ENCODE measurements at regions not wholly inside any gene's neighbourhood (a gene's known extent, or its start where the extent isn't known, plus 50 kb on each side); places are given as distances from the start of the nearest gene placed in this dataset.

DNA sequence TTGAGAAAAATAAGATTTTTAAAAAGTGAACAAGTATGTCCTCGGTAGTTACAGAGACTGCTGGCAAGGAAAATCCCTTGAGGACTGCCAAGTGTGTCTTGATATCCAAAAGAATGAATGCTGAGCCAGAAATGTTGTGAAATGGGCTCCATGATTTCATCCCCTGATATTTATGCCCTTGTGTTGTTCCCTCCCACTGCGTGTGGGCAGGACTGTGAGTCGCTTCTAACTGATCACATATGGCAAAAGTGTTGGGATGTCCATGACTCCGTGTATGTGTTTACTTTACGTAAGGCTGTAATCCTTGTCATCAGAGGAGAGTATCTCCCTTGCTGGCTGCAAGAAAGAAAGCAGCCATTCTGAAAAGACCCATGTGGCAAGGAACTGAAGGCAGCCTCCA, 285.1 kb downstream of the SS18 start:
- no peak for DNase-seq

DNA sequence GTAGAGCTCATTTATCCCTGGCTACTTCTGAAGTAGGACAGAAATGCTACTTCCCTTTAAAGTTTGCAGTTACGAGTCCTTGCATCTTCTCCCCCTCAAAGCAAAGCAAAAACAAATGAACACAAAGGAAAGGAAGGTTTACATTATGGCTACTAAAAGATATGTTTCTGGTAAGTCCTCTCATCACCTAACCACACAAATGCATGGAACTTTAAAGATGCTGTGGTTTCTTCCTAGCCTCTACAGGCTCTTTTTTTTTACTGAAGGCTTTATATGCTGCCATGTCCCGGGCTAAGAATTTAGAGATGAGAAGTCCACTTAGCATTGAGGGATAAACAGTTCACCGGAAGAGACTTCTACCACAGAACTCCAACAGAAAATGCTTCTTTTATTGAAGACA, 291.2 kb downstream of the SS18 start:
- DNase-seq: no peak

DNA sequence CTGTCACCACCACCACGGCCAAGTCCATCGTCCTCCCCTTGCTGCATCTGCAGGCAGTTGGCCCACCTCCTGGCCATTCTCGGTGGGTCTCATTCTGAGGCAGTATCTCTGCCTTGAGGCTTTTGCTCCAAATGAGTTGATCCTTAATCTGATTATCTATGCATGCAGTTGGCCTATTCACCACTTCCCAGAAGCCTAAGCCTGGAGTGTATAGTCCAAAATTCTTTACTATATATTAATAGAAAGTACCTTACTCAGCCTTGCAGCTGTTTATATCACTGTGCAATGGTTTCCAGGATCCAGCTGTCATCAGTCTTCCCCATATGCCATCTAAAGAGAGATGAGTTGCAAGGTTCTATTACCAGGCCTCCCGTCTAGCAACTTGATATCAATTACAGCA, 292.4 kb downstream of the SS18 start:
- no peak for DNase-seq

DNA sequence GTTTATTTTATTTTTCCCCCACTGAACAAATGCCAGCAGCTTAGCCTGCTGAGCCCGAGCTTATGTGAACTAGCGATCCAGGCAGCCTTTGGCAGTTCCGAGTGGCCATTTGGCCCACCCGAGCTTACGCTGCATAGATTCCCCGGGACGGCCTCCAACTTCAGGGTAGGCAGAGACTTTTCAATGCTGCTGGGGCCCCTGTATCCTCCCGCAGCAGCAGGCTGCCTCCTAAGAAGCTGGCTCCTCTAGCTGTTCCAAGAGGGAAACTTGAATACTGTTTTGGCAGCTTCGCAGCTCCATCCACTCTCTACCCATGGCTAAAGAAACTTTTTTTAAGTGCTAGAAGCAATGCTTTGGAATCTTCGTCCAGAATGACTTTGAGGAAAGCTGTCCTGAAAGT, 295.2 kb downstream of the SS18 start:
- DNase-seq: no peak

DNA sequence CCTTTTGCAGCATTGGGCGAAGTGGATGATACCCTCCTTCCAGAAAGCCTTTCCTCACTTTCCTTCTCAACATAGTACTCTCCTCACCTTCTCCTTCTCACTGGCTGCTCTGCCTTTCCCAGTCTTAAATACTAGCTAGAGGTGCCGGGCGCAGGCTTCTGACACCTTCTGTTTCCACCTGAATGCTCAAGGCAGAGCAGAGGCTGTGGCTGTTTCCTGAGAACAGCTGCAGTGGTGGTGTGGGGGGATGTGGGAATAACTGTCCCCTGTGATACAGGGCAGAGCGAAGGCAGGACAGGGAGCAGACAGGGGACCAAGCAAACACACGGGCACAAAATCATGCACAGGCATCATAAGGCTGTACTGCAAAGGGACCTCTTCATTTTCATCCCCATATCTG, 303.1 kb downstream of the SS18 start:
- no peak for DNase-seq

DNA sequence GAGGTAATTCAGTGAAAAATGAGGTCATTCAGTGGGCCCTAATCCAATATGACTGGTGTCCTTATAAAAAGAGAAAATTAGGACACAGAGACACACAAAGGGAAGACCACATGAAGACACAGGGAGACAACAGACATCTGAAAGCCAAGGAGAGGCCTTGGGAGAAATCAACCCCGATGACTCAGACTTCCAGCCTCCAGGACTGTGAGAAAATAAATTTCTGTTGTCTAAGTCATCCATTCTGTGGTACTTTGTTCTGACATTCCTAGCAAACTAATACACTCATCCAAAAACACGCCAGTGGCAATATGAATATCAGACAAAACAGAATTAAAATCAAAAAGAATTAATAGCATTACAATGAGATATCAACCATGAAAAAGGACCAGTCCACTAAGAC, 303.7 kb downstream of the SS18 start:
- DNase-seq: no peak

DNA sequence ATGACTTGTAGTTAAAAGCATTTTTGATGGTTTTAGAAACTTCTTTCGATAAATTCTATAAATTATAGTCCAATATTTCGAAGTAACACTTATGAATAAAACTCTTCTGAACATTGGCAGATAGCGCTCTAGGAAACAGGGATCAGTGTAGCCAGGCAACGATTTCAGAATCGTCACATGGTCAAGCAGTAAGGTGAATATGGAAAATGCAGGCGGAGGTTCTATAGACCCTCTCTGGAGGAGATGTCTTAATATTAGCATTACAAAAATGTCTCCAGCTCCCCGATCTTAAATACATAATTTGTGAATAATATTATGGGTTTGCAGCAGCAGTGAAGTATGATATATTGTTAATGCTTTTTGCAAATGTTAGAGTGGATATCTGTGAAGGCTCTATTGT, 310.3 kb downstream of the SS18 start:
- DNase-seq: no peak

DNA sequence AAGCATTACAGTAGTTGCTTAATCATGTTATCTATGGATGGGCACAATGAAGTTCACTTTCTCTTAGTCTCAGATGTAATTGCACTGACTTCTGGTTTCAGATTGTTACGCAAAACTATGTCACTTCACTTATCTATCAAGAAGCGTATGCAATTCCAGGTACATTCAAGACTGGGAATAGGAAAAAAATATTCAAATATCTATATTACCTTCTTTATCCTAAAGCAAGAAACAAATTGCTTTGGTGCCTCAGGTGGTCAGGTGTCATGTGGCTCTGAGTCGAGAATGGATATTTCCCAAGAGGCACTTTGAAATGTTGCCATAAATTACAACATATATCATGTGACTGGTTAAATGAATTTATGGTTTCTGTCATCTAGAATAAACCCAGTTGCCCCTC, 318.6 kb downstream of the SS18 start:
- no peak for DNase-seq

DNA sequence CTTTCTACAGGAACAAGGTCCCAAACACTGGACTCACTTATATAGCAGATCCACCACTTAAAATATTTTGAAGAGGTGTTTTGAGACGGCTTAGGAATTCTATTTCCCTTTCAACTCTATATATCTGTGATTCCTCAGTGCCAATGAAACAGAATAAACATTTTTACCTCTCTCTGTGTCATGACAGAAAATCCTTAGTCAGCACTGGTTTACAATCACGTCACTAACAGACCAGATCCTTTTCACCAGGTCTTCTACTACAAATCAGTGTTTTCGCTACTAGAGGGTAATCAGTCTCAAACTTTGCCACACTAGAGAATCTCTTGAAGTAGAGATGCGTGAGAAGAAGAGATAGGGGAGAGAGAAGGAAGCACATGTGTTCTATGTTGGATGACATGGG, 325.6 kb downstream of the SS18 start:
- no peak for DNase-seq

DNA sequence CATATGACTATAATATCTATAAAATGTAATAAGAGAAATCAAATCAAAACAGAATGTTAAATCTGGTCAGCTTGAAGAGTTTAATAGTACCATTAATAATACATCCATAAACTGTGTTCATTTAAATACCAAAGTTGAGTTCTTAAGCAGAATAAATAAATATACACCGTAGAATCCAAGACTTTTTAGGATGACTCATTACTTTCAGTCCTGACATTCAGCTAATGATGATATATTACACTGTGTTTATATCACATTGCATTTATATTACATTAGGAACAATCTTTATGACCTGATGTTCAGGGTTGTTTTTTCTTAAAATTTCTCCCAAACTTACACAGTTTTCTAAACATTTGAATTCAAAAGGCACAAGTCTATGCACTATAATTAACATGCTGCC, 331.3 kb downstream of the SS18 start:
- DNase-seq: no peak

DNA sequence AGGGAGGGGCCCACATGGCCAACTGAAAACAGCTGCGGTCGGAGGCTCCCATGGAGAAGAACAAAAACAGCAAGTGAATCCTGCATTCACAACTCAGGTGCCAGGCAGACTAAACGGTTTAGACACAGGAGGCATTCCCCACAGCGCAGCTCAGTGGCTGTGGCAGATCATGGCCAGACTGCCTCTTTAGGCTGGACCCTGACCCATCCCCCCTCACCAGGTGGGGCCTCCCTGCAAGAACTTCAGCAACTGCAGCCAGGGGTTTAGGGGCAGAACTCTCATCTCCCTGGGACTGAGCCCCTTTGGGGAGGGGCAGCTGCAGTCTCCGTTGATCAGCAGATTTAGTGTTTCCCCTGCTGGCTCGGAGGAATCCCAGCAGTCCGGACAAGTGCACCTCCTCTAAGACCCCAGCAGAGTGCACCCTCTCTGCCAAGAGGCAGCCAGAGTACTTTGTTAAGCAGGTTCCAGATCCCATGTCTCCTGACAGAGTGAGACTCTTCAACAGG, 346.7 kb downstream of the SS18 start:
- DNase-seq: no peak

DNA sequence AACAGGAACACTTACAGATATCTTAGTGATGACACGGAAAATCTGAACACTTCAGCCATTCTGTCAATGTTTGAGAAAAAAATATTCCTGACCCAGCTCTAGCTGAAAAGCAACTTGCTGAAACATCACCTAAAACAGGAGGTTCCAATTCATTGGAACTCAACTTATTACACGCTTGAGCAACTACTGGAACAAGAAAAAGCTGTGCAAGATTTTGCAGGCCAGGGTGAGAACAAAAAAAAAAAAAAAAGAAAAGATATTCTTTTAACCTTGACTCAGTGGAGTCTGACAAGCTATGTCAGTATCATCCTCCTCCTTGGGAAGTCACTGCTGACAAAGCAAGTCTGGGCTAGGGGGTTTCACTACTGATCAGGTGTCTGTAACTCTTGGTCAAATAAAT, 351.0 kb downstream of the SS18 start:
- no peak for DNase-seq

DNA sequence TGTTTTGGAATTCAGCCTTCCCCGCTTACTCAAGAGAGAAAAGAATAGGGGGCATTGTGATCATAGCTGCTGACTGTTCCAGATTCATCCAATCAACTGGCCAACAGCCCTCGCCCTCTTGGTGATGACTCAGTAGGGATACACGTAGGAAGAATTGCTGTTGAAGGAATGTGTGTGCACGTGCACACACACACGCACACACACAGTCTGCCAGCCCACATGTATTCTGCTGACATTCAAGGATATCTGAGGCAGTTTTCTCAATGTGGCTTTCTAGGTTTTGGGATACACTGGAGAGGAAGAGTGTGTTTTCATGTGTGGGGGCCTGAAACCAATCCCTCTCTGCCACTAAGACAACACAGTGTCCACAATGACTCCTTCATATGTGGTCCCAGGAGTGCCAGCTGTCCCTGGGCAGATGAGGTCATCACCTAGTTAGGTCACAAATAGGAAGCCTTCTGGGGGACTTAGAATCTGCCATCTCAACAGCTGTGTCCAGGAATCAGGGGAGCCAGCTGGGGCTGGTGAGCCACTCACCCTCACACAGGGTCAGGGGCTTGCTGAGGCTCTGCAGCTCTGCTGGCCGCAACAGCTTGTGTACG, 352.6 kb downstream of the SS18 start:
- DNase-seq: no peak

DNA sequence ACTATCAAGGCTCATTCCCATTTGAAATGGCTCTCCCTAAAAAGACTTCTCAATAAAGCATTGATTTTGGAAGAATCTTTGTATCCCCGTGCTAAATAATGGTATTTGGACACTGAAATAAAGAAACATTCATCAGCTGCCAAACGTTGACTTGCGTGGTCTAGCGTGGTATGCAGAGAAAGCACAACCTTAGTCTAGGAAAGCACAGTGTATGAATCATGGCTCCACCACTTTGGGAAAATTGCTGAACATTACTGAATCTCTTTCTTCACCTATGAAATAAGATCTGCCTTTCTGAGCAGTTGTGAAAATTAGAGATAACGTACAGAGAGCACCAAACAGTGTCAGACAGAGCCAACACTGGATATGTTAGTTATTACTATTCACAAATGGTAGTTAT, 353.9 kb downstream of the SS18 start:
- DNase-seq: no peak

DNA sequence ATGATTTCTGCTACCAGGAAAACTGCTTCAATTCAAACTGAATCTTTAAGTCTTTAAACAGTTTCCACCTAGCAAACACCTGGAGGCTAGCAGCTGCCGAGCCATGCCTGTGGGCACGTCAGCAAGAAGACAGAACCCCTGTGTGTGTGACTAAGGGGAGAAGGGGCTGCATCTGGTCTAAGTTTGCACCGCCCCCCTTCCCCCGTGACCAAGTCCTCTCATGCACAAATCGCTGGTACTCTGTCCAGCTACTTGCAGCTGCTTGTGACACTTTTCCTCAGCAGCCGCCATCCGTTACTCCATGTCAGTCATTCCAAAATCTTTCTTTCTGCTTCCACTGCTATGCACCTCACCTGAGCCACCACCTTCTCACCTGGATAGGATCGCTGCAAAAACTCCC, 355.0 kb downstream of the SS18 start:
- no peak for DNase-seq

DNA sequence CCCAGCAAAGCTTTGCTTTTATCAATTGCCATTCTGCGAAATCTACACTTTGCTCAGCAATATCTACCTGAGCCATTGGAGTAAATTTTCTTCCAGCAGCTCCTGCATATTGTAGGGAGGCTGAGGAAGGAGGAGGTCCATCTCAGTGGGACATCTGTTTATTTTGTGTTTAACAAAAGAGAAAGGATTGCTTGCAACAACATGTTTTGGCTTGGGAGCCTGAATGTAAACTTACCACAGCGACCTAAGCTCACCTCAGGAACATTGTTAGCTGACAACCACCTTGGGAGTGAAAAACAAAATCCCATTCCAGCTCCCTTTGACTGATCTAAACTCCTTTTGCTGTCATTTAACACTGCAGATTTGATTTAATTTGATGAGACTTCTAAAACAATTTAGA, 356.1 kb downstream of the SS18 start:
- no peak for DNase-seq

DNA sequence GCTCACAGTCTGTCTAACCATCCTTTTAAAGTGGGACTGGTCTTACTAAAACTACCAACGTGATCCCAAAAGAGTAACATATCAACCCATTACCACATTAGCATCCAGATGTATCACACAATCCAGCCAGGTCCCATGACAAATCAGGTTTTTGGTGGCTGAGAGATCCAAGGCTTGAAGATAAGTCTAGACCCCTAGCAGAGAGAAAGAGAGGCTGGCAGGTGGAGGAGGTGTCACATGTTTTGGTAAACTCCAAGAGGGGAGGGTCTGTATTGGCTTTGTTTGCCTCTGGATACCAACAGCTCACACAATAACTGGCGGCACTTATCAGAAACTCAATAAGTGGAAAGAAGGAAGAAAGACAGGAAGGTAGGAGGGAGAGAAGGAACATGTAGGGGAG, 357.6 kb downstream of the SS18 start:
- no peak for DNase-seq

DNA sequence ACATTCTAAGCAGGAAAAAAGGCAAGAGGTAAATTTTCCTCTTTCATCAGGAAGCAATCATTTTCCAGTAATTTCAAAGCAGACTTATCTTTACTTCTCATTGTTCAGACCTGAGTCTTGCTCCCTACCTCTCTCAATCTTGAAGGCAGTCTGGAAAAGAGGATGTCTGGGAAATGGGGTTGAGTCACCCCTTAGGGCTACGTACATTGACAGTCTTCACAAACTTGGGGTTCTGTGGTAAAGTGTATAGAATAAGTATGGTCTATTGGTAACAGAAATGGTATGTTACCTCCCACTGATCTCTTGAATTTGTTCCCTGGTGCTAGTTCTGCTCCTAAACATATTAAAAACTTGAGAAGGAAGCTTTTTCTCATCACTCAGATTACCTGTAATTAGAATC, 361.3 kb downstream of the SS18 start:
- no peak for DNase-seq

DNA sequence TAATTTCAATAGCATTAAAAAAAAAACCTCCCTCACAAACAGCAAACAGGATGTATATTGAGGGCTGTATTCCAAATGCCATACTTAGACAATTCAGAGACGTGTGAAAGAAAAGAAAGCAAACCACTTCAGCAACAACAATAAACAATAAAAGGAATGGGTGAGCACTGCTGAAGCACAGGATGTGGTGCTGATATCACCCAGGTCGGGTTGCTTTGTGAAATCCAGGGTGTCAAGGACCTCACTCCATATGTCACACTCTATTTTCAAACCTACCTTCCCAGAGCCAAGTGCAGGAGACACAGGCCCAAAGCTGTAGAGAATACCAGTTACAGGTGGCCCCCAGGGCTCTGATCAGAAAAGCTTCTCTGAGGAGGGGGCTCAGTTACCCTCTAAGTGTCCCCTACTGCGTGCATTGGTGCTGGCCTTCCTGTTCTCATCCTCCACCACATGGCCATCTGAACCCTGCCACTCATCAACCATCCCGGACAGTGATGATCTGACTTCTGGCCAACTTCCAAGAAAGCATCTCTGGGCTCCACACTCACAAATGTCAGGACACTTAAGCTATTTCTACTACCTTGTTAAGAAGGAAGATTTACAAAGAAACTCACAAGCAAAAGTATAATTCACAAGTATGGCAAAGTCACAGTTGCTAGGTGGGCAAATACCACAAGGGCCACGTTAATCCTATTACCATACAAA, 363.0 kb downstream of the SS18 start:
- no peak for DNase-seq

DNA sequence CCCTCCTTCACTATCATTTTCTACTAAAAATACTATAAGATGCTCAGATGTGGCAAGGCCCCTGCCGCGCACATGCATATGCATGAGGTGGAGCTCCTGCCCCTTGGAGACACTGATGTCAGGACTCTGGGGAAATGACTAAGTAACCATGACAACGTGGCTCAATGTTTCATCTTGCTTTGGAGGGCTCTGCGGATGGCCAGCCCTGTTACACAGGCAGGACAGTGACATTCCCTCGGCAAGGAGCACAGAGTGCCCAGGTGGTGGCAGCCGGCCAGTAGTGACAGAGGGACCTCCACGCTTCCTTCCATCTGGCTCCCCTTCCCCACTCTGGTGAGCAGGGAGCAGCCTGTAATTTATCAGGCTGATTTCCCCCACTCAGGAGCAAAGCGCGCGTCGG, 364.1 kb downstream of the SS18 start:
- no peak for DNase-seq

DNA sequence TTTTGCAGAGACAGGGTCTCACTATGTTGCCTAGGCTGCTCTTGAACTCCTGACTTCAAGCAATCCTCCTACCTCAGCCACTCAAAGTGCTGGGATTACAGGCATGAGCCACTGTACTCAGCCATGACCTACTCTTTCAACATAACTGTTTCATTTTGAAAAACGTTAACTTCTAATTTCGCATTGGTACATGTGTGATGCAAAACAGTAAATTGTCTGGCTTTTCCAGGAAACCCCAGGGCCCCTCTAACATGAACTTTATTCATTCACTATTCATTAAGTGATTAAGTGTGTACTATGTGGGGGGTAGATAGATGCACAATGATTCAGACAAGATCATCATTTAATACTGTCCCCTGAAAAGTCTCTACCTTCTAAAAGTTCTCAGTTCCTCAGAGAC, 364.9 kb downstream of the SS18 start:
- no peak for DNase-seq

DNA sequence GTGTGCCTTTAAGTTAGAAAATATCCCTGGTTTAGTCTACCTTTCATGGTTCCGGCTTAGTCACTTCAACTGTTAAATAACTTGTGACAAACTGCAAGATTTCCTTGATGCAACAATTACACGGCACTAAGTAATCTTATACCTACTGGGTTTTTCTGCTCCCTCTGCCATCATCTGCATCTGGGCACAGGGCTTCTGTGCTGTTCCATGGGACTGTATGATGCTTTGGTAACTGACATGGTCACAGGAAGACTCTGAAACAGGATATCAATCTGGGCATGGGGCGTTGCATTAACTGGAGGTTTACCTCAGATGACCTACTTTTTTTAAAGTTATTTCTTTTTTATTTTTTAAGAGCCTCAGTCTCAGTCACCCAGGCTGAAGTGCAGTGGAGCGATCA, 365.4 kb downstream of the SS18 start:
- no peak for DNase-seq

DNA sequence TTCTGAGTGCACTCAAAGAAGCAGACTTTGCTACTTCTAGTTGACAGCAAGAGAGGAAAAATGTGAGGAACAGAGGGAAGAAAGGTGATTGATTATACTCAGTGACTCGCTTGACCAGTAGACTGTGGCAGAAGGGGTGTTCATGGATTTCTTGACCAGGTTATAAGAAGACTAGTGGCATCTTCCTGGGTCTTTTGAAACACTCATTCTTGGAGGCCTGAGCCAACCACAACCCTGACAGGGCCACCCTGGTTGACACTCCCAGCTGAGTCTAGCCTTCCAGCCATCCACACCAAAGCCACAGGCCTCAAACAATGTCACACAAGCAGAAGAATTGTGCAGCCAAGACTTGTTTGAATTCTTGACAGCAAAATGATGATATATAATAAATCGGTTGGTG, 366.3 kb downstream of the SS18 start:
- no peak for DNase-seq

DNA sequence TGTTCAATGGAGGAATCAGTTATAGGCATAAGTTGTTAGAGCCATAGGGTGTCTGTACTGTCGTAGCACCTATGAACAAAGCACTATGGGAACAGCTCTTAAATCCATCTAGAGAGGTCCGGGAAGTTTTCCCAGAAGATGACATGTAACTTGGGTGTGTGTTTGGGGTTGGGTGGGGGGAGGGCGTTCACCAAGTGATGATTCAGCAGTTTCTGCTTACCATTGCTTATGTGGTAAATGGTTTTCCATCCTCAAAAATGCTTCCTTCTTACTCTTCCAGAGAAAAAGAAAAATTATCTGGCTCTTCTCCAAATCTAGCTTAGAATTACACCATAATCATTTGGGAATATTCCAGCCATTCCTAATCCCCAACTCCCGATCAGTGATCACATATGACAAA, 361.1 kb upstream of the ZNF521 start:
- DNase-seq: no peak

DNA sequence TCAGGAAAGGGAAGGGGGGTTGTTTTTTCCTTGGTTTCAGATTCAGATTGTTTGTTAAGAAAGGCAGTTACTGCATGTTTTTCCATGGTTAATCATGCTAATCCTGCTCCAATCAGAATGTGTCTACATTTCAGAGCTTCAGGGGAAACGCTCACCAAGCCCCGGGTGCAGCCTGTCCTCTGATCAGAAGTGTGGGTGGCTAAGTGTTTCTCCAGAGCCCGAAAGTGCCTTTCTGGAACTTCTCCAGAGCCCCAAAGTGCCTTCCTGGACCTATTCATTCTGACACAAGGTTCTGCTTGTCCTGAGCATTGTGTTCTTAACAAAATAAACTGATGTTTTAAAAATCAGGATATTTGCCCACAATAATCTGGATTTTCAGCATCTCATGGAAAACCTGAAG, 359.0 kb upstream of the ZNF521 start:
- DNase-seq: no peak

All from RPMI8226 (cell line).